HG03135 (cell line): ENCODE measurements at regions not wholly inside any gene's neighbourhood (a gene's known extent, or its start where the extent isn't known, plus 50 kb on each side); places are given as distances from the start of the nearest gene placed in this dataset.

Source experiments
- ATAC-seq: cut with Tn5 transposase; IDR thresholded peaks from one replicate; pipeline ENCODE4 v1.9.1; 2021; ENCODE audit warnings: mild to moderate bottlenecking, moderate library complexity; ENCODE audit not compliant: unreplicated experiment

- no peak for ATAC-seq
Measured at GRCh38 chr6:2433711-2434110, 188.3 kb upstream of the GMDS start.

DNA sequence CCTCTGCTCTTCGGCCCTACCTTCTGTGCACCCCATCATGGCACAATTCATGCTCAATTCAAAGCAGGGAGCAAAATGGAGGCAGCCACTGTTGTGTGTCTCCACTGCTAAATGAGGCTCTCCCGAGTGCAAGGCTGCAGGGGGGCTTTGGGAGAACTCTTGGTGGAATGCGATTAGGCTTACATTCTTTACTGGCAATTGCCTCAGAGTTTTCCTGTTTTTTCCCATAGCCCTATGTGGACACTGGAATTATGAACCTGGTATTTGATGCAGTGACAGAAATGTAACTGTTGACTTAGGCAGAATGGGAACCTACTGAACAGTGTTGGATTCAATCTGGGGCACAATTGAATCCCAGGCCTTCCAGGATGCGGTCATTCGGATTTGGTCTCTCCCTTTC lies 187.9 kb upstream of the GMDS start:
- no peak for ATAC-seq

- no peak for ATAC-seq
Measured at GRCh38 chr6:2432292-2432691, 186.9 kb upstream of the GMDS start.

GRCh38 chr6:2430612-2431011 lies 185.2 kb upstream of the GMDS start:
- no peak for ATAC-seq

DNA sequence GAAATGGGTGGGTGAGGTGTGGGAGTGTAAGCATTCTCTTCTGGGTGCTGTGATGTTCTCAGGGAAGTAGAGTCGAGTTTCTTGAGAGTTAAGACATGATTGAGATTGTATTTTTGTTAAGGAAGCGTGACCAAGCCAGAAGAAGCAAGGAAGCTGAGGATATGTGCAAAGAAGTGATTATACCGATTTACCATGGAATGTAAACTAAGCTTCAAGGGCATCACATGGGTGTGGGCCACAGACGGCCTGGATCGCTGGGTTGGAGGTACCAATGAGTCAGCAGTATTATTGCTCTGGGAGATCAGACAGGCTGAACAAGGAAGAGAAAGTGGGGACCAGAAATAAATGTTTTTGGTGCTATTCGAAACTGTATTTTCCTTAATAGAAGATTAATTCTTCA lies 184.1 kb upstream of the GMDS start:
- no peak for ATAC-seq

- no peak for ATAC-seq
Measured at GRCh38 chr6:2429032-2429431, 183.6 kb upstream of the GMDS start.

DNA sequence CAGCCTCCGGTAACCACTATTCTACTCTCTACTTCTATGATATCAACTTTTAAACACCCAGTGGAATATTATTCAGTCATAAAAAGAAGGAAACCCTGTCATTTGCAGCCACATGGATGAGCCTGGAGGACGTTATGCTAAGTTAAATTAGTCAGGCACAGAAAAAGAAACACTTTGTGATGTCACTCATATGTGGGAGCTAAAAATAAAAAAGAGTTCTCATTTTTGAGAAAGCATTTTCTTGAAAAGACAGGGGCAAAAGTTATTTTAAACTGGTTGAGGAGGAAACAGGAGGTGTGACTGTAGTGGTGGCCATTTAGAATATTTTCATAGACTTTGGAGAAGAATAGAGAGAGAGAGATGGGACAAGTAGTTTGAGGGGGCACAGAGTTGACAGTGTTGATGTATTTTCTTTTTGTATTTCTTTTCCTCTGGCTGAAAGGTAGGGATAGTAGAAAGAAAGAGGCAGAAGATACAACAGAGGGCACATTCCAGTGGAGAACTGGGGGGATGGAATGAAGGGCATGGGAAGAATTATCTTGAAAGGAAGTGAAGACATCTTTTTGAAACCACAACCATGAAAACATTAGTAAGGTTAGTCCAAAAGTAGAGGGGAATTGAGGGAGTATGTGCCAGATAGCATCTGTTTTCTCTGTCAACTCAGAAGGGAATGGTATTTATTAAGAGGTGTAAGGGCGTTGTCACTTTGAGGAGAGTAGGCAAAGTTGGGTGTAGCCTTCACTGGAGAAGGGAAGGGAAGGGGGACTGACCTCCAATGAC lies 181.3 kb upstream of the GMDS start:
- no peak for ATAC-seq

DNA sequence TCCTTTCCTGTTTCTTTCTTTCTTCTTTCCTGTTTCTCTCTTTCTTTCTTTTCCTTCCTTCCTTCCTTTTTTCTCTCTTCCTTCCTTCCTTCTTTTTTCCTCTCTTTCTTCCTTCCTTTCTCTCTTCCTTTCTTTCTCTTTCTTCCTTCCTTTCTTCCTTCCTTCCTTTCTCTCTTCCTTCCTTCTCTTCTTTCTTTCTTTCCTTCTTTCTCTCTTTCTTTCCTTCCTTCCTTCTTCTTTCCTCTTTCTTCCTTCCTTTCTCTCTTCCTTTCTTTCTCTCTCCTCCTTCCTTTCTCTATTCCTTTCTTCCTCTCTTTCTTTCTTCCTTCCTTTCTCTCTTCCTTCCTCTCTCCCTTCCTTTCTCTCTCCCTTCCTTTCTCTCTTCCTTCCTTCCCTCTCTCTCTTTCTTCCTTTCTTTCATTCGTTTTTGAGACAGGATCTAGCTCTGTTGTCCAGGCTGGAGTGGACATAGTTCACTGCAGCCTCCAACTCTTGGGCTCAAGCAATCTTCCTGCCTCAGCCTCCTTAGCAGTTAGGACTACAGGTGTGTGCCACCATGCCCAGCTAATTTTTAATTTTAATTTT lies 170.8 kb upstream of the GMDS start:
- ATAC-seq: no peak

- no peak for ATAC-seq
Measured at GRCh38 chr6:2414885-2415547, 169.6 kb upstream of the GMDS start.

DNA sequence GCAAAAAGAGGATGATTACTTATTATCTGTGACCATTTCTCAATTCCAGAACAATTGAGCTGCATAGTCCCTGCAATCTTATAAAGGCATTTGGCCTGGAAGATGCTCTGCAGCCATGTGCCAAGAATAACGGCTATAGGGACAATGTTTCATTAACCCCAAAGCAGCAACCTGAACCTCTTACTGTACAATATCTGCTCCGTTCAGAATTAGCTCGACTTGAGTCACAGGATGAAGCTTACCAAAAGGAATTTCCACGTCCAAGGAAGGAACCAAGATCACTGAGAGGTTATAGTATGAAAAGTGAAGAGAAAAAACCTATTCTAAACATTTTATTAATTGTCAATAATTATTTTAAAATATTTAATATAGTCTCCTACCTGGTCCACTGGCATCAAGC lies 167.3 kb upstream of the GMDS start:
- ATAC-seq: no peak

DNA sequence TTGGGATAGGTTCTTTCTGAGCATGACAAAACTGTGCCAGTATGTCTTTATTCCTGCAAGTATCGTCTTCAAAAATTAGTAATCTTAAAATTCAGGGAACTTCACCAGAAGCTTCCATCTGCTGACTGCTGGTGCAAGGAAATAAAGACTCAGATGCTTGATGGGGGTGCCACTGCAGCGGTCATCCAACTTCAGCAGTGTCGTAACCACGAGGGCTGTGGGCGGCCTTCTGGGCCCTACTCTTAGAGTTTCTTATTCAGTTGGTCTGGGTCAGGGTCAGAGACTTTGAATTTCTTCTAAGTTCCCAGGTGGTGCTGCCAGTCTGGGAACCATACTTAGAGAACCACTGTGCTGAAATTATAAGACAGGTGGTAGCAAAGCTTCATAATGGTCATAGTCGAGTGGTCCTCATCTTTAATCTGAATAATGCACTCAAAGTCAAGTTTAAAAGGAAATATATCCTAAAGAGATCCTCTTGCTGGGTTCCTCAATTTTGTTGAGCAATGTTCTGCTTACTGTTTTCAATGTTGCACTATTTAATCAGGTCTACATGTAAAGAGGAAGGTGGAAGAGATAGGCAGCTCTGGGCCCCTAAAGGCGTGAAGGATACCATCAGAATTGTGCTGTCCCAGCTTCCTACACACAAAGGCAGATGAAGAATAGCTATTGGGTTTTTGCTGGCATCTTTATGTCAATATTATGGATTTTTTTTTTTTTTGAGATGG lies 165.4 kb upstream of the GMDS start:
- ATAC-seq: no peak

DNA sequence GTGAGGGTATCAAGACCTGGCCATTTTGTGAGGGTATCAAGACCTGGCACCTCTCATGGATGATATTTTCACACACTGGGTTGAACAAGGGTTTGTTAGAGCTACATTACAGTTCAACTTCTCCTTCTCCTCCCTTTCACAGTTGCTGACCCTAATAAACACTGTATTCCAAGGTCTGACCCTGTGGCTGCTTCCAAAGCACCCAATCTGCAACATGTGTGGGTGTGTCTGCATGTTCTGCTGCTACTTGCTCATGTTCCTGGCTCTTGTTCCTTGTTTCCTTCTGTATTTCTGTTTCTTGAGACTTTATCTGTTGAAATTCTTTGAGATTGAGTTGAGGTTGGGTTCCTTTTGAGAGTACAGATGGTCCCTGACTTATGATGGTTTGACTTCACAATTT lies 162.1 kb upstream of the GMDS start:
- ATAC-seq: no peak

- no peak for ATAC-seq
Measured at GRCh38 chr6:2404211-2404929, 159.0 kb upstream of the GMDS start.

DNA sequence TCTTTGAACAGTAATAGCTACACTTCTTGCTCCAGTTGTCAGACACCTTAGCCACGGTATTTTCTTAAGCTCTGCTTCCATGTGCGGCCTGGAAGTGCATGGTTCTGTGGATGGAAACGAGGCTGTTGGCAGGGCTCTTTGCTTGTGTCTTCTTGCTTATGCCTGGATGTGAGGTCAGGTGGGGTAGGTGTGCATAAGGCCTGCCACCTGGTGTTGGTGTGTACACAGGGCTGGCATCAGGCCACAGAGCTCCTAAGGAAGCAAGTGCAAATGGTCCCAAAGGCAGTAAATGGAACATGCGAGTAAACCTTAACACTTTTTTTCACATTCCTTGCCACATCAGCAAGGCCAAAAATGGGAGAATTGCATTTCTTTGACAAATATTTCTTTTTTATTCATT lies 158.1 kb upstream of the GMDS start:
- no peak for ATAC-seq

GRCh38 chr6:2396846-2397630 lies 151.6 kb upstream of the GMDS start:
- ATAC-seq: no peak

DNA sequence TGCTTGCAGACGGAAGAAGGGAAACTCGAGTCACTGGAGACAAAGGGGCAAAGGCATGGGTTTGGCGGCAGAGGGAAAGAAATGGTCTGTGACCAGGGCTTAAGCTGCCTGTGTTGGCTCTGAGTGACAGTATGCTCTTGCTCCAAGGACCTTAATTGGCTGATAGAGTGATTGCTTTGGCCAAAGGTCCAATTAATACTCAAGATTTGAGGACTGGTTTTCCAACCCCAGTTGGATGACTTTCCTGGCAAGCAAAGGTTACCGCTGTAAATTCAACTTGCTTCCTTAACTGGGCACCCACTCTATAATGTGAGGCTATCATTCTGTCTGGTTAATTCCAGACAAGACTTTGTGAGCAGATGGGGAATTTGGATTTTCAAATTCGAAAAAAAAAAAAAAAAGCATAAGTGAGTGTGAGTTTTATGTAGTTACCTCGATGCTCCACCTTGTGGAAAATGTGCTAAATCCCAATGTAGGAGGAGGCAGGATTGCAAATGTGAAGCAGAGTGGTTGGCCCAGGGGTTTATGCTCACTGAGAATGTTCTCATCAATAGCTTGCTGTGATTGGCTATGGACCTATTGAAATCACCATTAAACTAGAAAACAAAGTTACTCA lies 150.7 kb upstream of the GMDS start:
- ATAC-seq: no peak

GRCh38 chr6:2388554-2389324 lies 143.3 kb upstream of the GMDS start:
- ATAC-seq: no peak

DNA sequence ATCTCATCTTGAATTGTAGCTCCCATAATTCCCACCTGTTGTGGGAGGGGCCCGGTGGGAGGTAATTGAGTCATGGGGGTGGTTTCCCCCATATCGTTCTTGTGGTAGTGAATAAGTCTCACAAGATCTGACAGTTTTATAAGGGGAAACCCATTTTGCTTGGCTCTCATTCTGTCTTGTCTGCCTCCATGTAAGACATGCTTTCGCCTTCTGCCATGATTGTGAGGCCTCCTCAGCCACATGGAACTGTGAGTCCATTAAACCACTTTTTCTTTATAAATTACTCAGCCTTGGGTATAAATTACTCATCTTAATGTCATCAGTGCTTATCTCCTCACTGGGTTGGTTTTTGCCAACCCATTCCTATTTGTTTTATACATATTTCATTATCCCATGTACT lies 142.0 kb upstream of the GMDS start:
- ATAC-seq: no peak

DNA sequence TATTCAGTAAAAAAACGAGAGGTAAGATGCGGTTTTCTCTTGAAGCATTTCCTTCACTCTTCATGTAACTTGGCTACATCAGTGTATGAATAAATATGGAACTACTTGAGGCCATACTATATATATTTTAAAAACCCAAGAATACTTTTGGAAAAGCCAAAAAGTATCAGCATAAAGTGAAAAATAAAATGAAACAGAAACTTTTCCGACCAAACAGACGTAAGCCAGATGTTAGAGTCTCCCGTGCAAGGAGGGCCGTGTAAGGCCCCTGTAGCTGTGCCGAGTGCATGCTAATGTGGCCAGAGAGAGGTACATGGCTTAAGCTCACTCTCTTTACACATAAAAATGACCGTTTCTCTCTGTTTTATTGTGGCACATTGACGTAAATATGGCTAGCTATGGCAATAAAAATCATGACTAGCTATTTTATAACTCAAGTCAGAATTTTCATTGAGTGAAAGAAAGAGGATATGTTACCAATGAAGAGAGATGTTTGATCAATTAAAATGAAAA lies 140.1 kb upstream of the GMDS start:
- no peak for ATAC-seq
